HL-60 (cell line): ENCODE measurements at regions not wholly inside any gene's neighbourhood (a gene's known extent, or its start where the extent isn't known, plus 50 kb on each side); places are given as distances from the start of the nearest gene placed in this dataset.

Experiments used
- POLR2AphosphoS5 ChIP-seq: IDR thresholded peaks from 2 replicates; pipeline ENCODE4 v1.6.1; 2012; ENCODE audit warnings: low read depth
- TF ChIP-seq, protein P1 (sequence below): IDR thresholded peaks from one replicate; pipeline ENCODE4 v1.5.1; 2011; ENCODE audit warnings: low read length, control low read depth, inconsistent platforms; ENCODE audit not compliant: insufficient read depth
- TF ChIP-seq, protein P2 (sequence below): IDR thresholded peaks from 2 replicates; pipeline ENCODE4 v1.6.1; 2012; ENCODE audit warnings: low read depth; ENCODE audit not compliant: insufficient replicate concordance

DNA sequence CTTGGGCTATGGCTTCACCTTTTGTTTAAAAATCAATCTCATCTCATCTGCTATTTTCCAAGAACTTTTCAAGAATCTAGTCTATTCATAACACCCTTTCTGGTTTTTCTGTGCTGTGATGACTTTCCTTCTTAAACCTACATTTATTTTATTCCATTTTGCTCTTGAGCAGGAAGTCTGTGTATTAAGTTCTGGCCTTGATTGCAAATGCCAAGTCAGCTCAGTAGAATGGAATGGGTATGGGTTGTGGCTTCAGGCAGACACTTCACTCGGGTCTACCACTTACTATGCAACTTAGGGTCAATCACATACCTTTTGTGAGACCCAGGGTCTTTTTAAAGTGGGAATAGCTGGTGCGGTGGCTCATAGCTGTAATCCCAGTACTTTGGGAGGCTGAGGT is 522.3 kb downstream of the TRIML1 start:
- TF ChIP-seq, protein P1, sequence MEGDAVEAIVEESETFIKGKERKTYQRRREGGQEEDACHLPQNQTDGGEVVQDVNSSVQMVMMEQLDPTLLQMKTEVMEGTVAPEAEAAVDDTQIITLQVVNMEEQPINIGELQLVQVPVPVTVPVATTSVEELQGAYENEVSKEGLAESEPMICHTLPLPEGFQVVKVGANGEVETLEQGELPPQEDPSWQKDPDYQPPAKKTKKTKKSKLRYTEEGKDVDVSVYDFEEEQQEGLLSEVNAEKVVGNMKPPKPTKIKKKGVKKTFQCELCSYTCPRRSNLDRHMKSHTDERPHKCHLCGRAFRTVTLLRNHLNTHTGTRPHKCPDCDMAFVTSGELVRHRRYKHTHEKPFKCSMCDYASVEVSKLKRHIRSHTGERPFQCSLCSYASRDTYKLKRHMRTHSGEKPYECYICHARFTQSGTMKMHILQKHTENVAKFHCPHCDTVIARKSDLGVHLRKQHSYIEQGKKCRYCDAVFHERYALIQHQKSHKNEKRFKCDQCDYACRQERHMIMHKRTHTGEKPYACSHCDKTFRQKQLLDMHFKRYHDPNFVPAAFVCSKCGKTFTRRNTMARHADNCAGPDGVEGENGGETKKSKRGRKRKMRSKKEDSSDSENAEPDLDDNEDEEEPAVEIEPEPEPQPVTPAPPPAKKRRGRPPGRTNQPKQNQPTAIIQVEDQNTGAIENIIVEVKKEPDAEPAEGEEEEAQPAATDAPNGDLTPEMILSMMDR: no peak
- no peak for TF ChIP-seq POLR2AphosphoS5
- TF ChIP-seq, protein P2, sequence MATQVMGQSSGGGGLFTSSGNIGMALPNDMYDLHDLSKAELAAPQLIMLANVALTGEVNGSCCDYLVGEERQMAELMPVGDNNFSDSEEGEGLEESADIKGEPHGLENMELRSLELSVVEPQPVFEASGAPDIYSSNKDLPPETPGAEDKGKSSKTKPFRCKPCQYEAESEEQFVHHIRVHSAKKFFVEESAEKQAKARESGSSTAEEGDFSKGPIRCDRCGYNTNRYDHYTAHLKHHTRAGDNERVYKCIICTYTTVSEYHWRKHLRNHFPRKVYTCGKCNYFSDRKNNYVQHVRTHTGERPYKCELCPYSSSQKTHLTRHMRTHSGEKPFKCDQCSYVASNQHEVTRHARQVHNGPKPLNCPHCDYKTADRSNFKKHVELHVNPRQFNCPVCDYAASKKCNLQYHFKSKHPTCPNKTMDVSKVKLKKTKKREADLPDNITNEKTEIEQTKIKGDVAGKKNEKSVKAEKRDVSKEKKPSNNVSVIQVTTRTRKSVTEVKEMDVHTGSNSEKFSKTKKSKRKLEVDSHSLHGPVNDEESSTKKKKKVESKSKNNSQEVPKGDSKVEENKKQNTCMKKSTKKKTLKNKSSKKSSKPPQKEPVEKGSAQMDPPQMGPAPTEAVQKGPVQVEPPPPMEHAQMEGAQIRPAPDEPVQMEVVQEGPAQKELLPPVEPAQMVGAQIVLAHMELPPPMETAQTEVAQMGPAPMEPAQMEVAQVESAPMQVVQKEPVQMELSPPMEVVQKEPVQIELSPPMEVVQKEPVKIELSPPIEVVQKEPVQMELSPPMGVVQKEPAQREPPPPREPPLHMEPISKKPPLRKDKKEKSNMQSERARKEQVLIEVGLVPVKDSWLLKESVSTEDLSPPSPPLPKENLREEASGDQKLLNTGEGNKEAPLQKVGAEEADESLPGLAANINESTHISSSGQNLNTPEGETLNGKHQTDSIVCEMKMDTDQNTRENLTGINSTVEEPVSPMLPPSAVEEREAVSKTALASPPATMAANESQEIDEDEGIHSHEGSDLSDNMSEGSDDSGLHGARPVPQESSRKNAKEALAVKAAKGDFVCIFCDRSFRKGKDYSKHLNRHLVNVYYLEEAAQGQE: no peak
